ENCODE measurements at regions not wholly inside any gene's neighbourhood (a gene's known extent, or its start where the extent isn't known, plus 50 kb on each side); places are given as distances from the start of the nearest gene placed in this dataset.

DNA sequence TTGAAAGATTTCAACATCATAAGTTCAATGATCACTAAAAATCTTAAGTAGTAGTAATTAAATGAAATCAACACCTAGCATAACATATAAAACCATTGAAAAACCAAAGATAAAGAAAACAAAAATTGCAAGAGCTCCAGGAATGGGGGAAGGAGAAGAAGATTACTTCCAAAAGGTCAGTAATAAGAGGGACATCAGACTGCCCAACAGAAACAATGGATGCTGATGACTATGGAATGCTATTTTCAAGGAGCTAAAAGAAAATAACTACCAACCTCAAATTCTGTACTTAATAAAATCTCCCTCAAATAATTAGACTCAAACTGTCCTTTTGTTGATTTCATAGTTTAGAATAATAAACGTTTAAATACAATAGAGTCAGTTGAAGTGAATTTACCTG is 314.5 kb upstream of the LMO3 start:
- no peak for TF ChIP-seq POLR2A (IDR thresholded peaks at IDR 0.05; ENCODE audit: low read depth, low read length)
- TF ChIP-seq POLR2AphosphoS5 (IDR thresholded peaks at IDR 0.05; ENCODE audit: low read depth, low read length), result no peak

Data from GM12892 (cell line).